Hematopoietic multipotent progenitor cell treated with erythropoietin and hydrocortisone succinate and interleukin-3 and kit ligand, for 15 days (in vitro differentiated cells): ENCODE measurements at regions not wholly inside any gene's neighbourhood (a gene's known extent, or its start where the extent isn't known, plus 50 kb on each side); places are given as distances from the start of the nearest gene placed in this dataset.
"Not testable (repeated sequence)": the region's sequence is repeated elsewhere in the genome, so short reads cannot be mapped to it uniquely, and the experiment has no call there.

Experiments
- DNase-seq: peaks from one replicate; pipeline ENCODE4 v3.0.0-alpha.2; 2015; ENCODE audit warnings: low spot score

GRCh38 chr5:1635477-1635876 lies 111.7 kb upstream of the LPCAT1 start:
- not testable (repeated sequence) for DNase-seq

- no peak for DNase-seq
Observed at GRCh38 chr5:1634337-1634661, 110.5 kb upstream of the LPCAT1 start.

DNA sequence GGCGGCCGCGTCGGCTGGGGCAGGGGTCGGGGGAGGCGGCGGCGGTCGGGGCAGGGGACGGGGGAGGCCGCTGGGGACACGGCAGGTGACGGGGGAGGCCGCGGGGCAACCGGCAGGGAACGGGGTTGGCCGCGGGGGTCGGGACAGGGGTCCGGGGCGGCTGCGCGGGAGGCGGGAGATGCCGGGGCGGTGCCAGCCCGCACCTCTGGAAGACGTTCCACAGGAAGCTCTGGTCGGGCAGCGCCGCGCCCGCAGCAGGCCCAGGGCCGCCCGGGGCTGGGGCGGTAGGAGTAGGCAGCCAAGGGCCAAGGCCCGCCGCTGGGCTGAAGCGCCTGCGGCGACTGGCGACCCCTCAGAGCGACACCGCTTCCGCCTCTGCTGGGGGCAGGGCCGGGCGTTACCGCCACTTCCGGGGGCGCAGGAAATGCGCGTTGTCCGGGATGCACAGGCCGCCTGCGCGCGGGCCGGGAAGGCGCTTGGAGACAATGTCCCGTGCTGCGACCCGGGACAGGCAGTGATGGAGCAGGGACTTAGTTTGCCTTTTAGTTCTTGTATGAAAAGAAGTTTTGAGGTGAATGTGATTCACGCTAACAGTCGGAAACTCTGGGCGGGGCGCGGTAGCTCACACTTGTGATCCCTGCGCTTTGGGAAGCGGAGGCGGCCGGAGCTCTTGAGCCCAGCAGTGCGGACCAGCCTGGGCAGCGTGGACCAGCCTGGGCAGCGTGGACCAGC lies 110.0 kb upstream of the LPCAT1 start:
- DNase-seq, result peak; percentile 27

DNA sequence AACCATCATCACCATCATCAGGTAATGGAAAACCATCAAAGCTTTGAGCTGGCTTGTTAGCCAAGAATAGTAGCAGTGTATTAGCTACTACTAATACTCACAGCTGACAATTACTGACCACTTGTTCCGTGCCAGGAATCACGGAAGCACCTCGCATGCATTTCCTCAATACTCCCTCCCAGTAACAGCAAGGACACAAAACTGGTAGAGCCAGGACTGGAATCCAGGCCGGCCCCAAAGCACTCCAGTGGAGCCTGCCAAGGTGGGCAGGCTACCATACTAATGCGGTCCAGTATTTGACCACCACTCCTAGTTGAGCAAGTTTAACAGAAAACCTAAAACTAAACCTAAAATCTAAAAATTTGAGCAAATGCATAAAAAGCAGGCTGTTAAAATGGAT lies 107.2 kb upstream of the LPCAT1 start:
- not testable (repeated sequence) for DNase-seq

GRCh38 chr5:1626397-1626796 lies 102.6 kb upstream of the LPCAT1 start:
- not testable (repeated sequence) for DNase-seq

GRCh38 chr5:1619531-1619930 lies 95.8 kb upstream of the LPCAT1 start:
- not testable (repeated sequence) for DNase-seq

GRCh38 chr5:1618296-1618865 lies 94.6 kb upstream of the LPCAT1 start:
- not testable (repeated sequence) for DNase-seq

- not testable (repeated sequence) for DNase-seq
Observed at GRCh38 chr5:1617236-1617755, 93.5 kb upstream of the LPCAT1 start.

- DNase-seq, result not testable (repeated sequence)
Observed at GRCh38 chr5:1613515-1613914, 89.8 kb upstream of the LPCAT1 start.

DNA sequence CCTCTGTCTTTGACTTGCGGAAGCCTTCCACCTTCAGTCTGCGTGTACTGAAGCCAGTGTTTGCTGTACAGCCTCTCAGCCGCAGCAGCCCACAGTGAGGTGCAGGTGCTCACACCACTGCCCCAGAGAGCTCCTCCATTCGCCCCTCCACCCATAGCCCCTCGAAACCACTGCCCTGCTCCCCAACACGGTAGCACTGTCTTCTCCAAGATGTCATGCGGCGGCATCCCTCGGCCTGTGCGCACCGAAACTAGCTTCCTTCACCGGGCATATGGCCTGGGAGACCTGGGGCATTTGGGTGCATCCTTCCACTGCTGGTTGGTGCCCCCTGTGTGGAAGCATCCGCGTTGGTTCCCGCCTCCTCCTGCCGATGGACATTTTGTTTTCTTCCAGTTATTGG lies 86.8 kb upstream of the LPCAT1 start:
- not testable (repeated sequence) for DNase-seq

DNA sequence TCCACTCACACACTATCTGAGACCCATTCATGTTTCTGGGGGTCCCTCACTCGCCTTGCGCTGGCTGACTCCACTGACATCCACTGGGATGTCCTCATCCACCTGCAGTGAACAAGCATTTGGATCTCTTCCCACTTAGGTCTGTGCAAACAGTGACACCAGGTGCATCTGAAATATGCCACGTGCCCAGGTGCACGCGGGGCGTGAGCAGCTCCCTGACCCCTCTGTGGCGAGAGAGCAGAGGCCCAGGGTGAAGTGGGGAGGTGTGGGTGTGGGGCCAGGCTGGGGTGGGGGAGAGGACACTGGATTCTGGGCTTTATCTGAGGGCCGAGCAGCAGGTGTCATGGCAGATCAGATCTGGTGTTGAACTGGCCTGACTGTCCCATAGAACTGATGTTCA lies 85.4 kb upstream of the LPCAT1 start:
- not testable (repeated sequence) for DNase-seq

GRCh38 chr5:1608336-1608735 lies 84.6 kb upstream of the LPCAT1 start:
- DNase-seq, result not testable (repeated sequence)

DNA sequence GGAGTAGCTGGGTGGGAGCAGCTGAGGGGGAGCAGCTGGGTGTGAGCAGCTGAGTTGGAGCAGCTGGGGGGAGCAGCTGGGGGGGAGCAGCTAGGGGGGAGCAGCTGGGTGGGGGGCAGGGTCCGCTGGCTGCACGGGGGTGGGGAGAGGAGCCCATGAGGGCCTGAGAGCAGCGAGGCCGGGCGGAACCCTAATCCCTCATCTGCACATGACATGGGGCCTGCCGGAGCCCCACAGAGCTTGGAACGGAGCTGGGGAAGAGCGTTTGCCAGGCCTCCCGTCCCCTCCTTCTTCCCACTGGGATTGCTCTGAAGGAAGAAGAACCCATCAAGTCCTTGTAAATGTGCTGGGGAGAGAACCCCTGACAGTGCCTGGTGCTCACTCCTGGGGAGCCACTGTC lies 83.2 kb upstream of the LPCAT1 start:
- not testable (repeated sequence) for DNase-seq

- not testable (repeated sequence) for DNase-seq
Observed at GRCh38 chr5:1603916-1604315, 80.2 kb upstream of the LPCAT1 start.

GRCh38 chr5:1601565-1601964 lies 77.8 kb upstream of the LPCAT1 start:
- DNase-seq, result not testable (repeated sequence)

DNA sequence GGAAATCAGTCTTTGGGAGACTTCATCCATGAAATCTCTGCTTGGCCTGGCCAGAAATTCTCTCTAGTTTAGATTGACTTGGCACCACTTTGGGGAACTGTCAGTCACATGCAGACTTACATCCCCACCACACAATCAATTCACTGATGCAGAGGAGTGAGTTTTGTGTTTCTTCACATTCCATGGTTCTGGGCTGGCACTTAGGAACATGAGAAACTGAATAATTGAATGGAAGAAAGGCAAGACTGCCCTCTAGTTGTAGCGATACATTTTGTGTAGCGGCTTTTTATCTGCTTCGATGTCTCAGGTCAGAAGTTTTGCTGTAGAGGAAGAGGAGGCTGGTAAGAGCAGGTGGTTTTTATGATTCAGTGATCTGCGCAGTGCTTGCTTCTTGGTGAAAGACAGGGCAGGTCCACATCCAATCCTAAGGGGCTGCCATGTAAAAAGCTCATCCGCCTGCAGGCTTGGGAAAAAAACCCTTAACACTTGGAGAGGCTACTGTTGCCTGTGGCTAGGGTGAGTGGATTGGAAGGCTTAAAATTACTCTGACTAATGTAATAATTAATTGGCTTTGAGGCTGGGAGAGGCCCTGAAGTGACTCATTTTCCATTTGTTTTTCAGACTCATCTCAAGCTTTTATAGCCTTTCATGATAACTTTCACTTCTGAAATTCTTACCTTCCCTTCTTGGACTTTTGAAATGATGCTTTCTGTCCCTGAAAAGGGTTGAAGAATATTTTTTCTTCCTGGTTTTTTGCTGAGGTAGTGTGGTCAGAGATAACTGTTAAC lies 75.4 kb upstream of the LPCAT1 start:
- DNase-seq, result not testable (repeated sequence)

GRCh38 chr5:1597093-1597473 lies 73.3 kb upstream of the LPCAT1 start:
- DNase-seq, result not testable (repeated sequence)

GRCh38 chr5:1596462-1597092 lies 72.8 kb upstream of the LPCAT1 start:
- DNase-seq, result not testable (repeated sequence)

GRCh38 chr5:1594357-1595106 lies 70.8 kb upstream of the LPCAT1 start:
- no peak for DNase-seq

DNA sequence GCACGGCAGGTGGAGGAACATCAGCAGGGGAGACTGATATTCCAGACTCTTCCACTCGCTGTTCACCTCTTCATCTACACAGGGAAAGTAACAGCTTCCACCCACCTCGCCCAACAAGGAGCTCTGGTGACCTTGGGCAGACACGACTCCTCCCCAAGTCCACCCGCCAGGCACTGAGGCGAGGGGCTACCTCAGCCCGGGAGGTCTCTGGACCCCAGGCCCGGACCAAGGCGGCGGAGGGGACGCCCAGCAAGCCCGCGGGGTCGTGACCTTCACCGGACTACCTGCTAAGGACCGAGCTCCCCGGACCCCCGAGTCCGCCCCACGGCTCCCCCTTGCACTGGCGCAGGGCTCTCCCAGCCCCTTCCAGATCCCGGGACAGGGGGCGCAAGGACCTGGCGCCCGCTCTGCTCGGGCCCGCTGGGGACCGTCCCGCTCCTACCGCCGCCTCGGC lies 70.2 kb upstream of the LPCAT1 start:
- no peak for DNase-seq

DNA sequence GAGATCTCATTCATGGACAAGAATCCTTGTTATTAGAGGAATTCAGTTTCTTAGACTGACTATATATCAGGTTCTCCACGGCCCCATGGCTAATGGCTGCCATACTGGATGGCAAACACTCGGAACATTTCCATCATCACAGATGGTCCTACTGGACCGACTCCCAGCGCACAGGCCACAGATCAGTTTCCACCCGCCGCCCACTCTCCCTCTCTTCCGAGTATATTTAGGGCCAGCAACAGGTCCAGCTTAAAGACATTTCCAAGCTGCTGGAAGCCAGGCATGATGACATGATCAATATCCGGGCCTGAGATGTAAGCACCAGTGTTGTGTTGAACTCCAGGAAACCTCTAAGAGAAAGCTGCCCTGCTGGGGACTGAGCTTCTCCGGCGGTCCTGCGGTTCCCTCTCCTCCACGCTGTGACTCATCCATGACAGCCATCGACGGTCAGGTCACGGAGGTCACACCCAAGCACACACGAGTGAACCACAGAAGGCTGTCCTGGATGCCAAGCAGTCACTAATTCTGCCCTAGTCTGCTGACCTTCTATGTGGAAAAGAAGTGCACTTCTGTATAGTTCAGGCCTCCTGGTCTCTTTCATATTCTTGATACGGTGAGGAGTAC lies 64.4 kb upstream of the LPCAT1 start:
- not testable (repeated sequence) for DNase-seq
